ENCODE measurements at regions not wholly inside any gene's neighbourhood (a gene's known extent, or its start where the extent isn't known, plus 50 kb on each side); places are given as distances from the start of the nearest gene placed in this dataset.

DNA sequence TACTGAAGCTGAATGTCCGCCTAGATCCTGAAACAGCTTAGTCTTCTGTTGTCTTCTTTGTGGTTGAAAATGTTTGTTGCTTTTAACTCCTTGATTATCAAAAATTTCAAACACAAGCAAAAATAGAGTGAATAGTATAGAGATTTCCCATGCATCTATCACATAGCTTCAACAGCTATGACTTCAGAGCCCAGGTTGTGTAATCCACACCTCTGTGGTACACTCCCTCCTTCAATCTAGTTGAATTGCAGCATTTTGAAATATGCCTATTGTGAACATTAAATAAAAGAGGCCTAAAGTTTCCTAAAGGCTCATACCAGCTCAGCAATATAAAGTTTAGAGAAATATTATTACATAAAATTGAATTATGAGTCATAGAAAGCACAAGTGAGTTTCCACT lies 204.7 kb upstream of the HDAC9 start:
- no peak overlapping the region for H3K27ac ChIP-seq
- TF ChIP-seq, protein P1, sequence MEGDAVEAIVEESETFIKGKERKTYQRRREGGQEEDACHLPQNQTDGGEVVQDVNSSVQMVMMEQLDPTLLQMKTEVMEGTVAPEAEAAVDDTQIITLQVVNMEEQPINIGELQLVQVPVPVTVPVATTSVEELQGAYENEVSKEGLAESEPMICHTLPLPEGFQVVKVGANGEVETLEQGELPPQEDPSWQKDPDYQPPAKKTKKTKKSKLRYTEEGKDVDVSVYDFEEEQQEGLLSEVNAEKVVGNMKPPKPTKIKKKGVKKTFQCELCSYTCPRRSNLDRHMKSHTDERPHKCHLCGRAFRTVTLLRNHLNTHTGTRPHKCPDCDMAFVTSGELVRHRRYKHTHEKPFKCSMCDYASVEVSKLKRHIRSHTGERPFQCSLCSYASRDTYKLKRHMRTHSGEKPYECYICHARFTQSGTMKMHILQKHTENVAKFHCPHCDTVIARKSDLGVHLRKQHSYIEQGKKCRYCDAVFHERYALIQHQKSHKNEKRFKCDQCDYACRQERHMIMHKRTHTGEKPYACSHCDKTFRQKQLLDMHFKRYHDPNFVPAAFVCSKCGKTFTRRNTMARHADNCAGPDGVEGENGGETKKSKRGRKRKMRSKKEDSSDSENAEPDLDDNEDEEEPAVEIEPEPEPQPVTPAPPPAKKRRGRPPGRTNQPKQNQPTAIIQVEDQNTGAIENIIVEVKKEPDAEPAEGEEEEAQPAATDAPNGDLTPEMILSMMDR (conservative IDR thresholded peaks at IDR 0.05): no peak

DNA sequence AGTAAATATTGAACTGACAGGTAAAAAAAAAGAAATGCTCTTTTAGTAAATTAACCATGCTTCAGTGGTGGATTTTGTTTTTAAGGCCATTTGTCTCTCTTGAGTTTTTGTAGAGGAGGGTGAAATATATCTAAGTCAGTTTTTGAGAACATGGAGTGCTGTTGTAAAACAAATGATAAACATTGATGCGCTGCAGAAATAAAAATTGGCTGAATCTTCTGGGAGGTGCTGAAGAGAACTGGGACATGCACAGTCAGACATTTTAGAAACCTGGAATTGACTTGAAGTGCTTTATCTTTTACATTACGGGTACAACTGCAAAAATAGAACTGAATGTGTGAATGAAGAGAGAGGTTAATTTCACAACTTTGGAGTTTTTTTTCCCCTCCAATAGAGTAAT lies 203.0 kb upstream of the HDAC9 start:
- TF ChIP-seq, protein P1 (conservative IDR thresholded peaks at IDR 0.05): no peak
- H3K27ac ChIP-seq: no peak overlapping the region

DNA sequence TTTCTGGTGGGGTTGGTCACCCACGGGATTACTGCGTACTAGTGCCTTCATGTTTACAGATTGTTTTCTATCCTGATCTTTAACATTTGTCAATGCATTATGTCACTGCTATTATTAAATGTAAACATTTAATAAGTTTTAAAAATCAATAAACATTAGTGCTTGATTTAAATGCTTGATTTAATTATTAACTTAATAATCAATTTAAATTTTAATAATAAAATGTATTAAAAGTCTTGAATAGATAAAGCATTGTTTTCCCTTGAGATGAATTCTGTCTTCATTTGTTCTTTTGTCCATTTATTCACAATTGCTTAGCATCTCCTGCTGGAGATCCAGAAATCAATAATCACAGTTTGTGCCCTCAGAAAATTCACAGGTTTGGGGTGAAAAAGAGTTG lies 201.8 kb upstream of the HDAC9 start:
- TF ChIP-seq, protein P1 (conservative IDR thresholded peaks at IDR 0.05): no peak
- no peak overlapping the region for H3K27ac ChIP-seq

DNA sequence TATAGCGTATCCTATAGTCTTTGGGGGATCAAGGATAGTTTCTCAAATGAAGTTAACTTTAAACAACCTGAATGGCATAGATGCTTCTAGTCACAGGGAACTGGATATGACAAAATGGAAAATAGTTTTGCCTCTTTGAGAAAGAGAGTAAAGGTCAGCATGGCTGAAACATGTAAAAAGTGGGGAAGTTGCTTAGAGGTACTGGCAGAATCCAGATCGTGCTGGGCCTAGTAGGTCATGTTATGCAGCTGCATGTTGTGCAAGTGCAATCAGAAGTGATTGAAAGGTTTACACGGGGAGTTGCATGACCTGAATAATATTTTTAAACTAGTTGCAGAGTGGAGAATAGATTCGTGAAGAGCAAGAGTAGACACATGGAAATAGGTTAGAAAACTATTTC lies 201.1 kb upstream of the HDAC9 start:
- H3K27ac ChIP-seq: no peak overlapping the region
- TF ChIP-seq, protein P1 (conservative IDR thresholded peaks at IDR 0.05): no peak

DNA sequence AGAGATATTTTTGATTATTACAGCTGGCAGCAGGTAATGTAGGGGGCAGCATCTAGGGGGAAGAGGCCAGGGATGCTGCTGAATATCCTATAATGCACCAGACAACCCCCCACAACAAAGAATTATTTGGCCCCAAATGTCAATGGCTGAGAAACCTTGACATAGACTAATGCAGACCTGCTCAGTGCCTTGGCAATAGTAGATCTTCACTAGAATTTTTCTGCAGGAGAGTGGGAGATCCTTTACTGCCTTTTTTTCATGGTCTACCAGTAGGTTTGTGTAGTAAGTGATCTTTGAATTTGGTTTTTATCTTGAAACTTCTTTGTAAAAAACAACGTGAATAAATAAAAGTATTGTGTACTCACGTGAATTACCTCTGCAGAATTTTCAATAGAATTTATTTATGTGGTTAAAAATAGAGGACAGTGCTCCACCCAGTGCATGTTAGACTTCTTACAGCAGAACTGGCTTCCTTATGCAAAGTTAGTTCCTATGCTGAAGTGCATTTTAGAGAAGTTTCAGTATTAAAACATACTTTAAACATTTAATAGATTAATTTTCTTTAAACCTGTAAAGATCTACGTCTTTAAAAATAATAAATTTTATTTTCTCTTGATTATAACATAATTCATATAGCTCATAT lies 199.6 kb upstream of the HDAC9 start:
- TF ChIP-seq, protein P1 (conservative IDR thresholded peaks at IDR 0.05): no peak
- no peak overlapping the region for H3K27ac ChIP-seq

DNA sequence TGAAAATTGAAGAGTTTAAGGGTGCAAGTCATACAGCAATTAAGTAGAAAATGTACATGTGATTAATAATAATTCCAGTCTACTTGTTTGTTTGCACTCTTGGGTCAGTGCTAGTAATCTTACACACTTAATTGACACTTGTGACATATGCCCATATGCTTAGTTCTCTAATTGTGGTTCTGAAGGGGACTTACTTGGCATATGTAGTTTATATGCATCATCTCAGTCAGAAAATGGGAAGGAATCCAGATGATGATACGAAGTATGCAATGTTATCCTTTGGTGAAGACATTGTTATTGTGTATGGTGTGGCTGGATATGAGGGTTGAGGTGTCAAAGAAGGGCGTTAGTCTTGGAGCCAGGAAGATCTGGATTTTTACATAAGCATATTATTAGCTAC lies 193.5 kb upstream of the HDAC9 start:
- no peak overlapping the region for H3K27ac ChIP-seq
- TF ChIP-seq, protein P1 (conservative IDR thresholded peaks at IDR 0.05): no peak

DNA sequence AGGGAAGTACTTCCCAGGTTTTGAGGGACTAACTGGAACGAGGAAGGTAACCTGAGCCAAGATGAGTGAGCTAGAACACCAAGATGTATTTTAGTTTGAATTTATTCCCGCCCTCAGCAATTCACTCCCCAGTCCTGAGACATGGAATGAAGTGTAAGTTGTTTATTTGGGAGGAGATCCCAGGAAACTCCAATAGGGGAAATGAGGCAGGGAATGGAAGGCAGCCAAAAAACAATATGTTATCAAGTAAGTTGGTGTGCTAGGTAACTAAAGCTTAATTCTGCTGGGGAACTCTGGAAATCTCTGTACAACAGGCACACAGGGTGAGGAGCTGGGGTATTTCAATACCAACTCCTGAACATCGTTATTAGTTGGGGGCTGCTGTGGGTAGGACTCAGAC lies 189.7 kb upstream of the HDAC9 start:
- TF ChIP-seq, protein P1 (conservative IDR thresholded peaks at IDR 0.05): no peak

More for the DNA sequence above, 189.7 kb upstream of the HDAC9 start:
- H3K27ac ChIP-seq: no peak overlapping the region
